ENCODE measurements at regions not wholly inside any gene's neighbourhood (a gene's known extent, or its start where the extent isn't known, plus 50 kb on each side); places are given as distances from the start of the nearest gene placed in this dataset.

DNA sequence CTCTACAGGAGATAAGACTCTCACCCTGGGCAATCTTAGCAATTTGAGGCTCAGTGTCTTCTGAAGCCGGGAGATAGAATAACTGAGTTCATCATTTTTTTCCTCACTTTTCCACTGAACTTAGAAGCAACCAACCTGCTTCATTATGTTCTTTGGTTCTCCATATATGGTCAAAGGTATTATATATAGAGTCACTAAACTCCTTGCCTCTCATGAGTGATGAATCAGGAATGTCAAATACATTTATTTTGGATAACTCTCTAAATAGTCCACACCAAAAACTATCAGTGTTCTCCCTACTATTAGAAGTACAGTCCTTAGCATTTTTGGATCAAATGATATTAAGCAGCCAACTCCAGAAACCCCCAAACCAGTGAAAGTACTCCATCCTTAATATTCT lies 421.5 kb upstream of the EPHA5 start:
- Histone ChIP-seq H3K4me2 (ENCODE audit: low read depth, low read length) (no peak overlapping the region), H3K9me3 (replicated peaks; ENCODE audit: insufficient read depth, low read length) (no peaks in the 10 kb centered on the region), H4K20me1 (ENCODE audit: insufficient read depth, low read length) (no peaks in the 10 kb centered on the region), H3K27ac (ENCODE audit: low read length) (no peak overlapping the region), H2AFZ (ENCODE audit: low read length) (no peak overlapping the region), H3K4me1 (ENCODE audit: low read length) (no peaks in the 10 kb centered on the region), H3F3A (ENCODE audit: insufficient read depth, low read length) (no peaks in the 10 kb centered on the region), H3K9ac (ENCODE audit: low read length) (no peak overlapping the region), H3K79me2 (ENCODE audit: low read length) (no peaks in the 10 kb centered on the region), H3K4me3 (ENCODE audit: low read length) (no peak overlapping the region), H3K36me3 (replicated peaks; ENCODE audit: insufficient read depth, low read length) (no peaks in the 10 kb centered on the region), H3K9me2 (replicated peaks; ENCODE audit: insufficient read depth, low read length) (no peaks in the 10 kb centered on the region), H3K27me3 (replicated peaks; ENCODE audit: insufficient read depth, low read length) (no peaks in the 10 kb centered on the region)
- no peak for DNase-seq
- TF ChIP-seq EZH2phosphoT487 (IDR thresholded peaks at IDR 0.05; ENCODE audit: low read length) (no peak), EZH2 (optimal IDR thresholded peaks at IDR 0.05; ENCODE audit: low read depth, low read length) (no peak)
- TF ChIP-seq, protein P1, sequence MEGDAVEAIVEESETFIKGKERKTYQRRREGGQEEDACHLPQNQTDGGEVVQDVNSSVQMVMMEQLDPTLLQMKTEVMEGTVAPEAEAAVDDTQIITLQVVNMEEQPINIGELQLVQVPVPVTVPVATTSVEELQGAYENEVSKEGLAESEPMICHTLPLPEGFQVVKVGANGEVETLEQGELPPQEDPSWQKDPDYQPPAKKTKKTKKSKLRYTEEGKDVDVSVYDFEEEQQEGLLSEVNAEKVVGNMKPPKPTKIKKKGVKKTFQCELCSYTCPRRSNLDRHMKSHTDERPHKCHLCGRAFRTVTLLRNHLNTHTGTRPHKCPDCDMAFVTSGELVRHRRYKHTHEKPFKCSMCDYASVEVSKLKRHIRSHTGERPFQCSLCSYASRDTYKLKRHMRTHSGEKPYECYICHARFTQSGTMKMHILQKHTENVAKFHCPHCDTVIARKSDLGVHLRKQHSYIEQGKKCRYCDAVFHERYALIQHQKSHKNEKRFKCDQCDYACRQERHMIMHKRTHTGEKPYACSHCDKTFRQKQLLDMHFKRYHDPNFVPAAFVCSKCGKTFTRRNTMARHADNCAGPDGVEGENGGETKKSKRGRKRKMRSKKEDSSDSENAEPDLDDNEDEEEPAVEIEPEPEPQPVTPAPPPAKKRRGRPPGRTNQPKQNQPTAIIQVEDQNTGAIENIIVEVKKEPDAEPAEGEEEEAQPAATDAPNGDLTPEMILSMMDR (IDR thresholded peaks at IDR 0.05; ENCODE audit: low read length), result no peak

DNA sequence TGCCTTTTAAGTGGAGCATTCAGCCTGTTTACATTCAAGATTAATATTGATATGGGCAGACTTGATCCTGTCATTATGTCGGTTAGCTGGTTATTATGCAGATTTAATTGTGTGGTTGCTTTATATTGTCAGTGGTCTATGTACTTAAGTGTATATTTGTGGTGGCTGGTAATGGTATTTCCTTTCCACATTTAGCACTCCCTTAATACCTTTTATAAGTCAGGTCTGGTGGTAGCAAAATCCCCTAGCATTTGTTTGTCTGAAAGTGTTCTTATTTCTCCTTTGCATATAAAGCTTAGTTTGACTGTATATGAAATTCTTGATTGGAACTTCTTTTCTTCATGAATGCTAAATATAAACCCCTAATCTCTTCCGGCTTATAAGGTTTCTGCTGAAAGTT lies 403.7 kb upstream of the EPHA5 start:
- Histone ChIP-seq H3K9ac (ENCODE audit: low read length) (no peak overlapping the region), H3K27me3 (replicated peaks; ENCODE audit: insufficient read depth, low read length) (no peaks in the 10 kb centered on the region), H2AFZ (ENCODE audit: low read length) (no peak overlapping the region), H4K20me1 (ENCODE audit: insufficient read depth, low read length) (no peaks in the 10 kb centered on the region), H3F3A (ENCODE audit: insufficient read depth, low read length) (no peaks in the 10 kb centered on the region), H3K4me1 (ENCODE audit: low read length) (no peaks in the 10 kb centered on the region), H3K9me2 (replicated peaks; ENCODE audit: insufficient read depth, low read length) (no peaks in the 10 kb centered on the region), H3K36me3 (replicated peaks; ENCODE audit: insufficient read depth, low read length) (no peaks in the 10 kb centered on the region), H3K27ac (ENCODE audit: low read length) (no peak overlapping the region), H3K79me2 (ENCODE audit: low read length) (no peaks in the 10 kb centered on the region), H3K9me3 (replicated peaks; ENCODE audit: insufficient read depth, low read length) (no peaks in the 10 kb centered on the region), H3K4me2 (ENCODE audit: low read depth, low read length) (no peak overlapping the region), H3K4me3 (ENCODE audit: low read length) (no peak overlapping the region)
- TF ChIP-seq, protein P1 (IDR thresholded peaks at IDR 0.05; ENCODE audit: low read length), result no peak
- TF ChIP-seq EZH2 (optimal IDR thresholded peaks at IDR 0.05; ENCODE audit: low read depth, low read length) (no peak), EZH2phosphoT487 (IDR thresholded peaks at IDR 0.05; ENCODE audit: low read length) (no peak)
- DNase-seq, result no peak

- Histone ChIP-seq H2AFZ (ENCODE audit: low read length) (no peak overlapping the region), H3K27ac (ENCODE audit: low read length) (no peak overlapping the region), H3K9me3 (replicated peaks; ENCODE audit: insufficient read depth, low read length) (no peaks in the 10 kb centered on the region), H3K4me3 (ENCODE audit: low read length) (no peak overlapping the region), H3K36me3 (replicated peaks; ENCODE audit: insufficient read depth, low read length) (no peaks in the 10 kb centered on the region), H3K9ac (ENCODE audit: low read length) (no peak overlapping the region), H3K27me3 (replicated peaks; ENCODE audit: insufficient read depth, low read length) (no peaks in the 10 kb centered on the region), H3K4me1 (ENCODE audit: low read length) (no peaks in the 10 kb centered on the region), H3K9me2 (replicated peaks; ENCODE audit: insufficient read depth, low read length) (no peaks in the 10 kb centered on the region), H4K20me1 (ENCODE audit: insufficient read depth, low read length) (no peaks in the 10 kb centered on the region), H3K79me2 (ENCODE audit: low read length) (no peaks in the 10 kb centered on the region), H3K4me2 (ENCODE audit: low read depth, low read length) (no peak overlapping the region), H3F3A (ENCODE audit: insufficient read depth, low read length) (no peaks in the 10 kb centered on the region)
- TF ChIP-seq EZH2phosphoT487 (IDR thresholded peaks at IDR 0.05; ENCODE audit: low read length) (no peak), EZH2 (optimal IDR thresholded peaks at IDR 0.05; ENCODE audit: low read depth, low read length) (no peak)
- TF ChIP-seq, protein P1 (IDR thresholded peaks at IDR 0.05; ENCODE audit: low read length), result no peak
- DNase-seq, result no peak
Measured at GRCh38 chr4:66071911-66072310, 401.6 kb upstream of the EPHA5 start.

All from MM.1S (cell line).